ENCODE measurements at regions not wholly inside any gene's neighbourhood (a gene's known extent, or its start where the extent isn't known, plus 50 kb on each side); places are given as distances from the start of the nearest gene placed in this dataset.

- Histone ChIP-seq H3K36me3 (ENCODE audit: control insufficient read depth in 1 of 2, insufficient read depth in 2 of 2, low read length in 2 of 2) (no peaks in the 10 kb centered on the region), H3K27ac (ENCODE audit: low read depth, low read length) (no peak overlapping the region), H3K4me1 (ENCODE audit: control insufficient read depth in 1 of 2, insufficient read depth in 2 of 2, low read length in 2 of 2) (no peaks in the 10 kb centered on the region), H3K4me3 (ENCODE audit: low read depth in 1 of 2, low read length in 2 of 2) (no peak overlapping the region), H3K9me3 (ENCODE audit: control insufficient read depth in 1 of 2, low read length in 2 of 2) (no peaks in the 10 kb centered on the region), H3K9ac (ENCODE audit: low read depth in 1 of 2, low read length in 2 of 2) (no peak overlapping the region), H3K27me3 (ENCODE audit: control insufficient read depth in 1 of 2, insufficient read depth in 2 of 2, low read length in 2 of 2) (no peaks in the 10 kb centered on the region)
Observed at GRCh38 chr21:31543191-31543590, 116.3 kb upstream of the SOD1 start.

- H3K4me3 ChIP-seq (ENCODE audit: low read depth in 1 of 2, low read length in 2 of 2) = no peak overlapping the region
- H3K9ac ChIP-seq (ENCODE audit: low read depth in 1 of 2, low read length in 2 of 2) = no peak overlapping the region
- no peaks in the 10 kb centered on the region for H3K36me3 ChIP-seq (ENCODE audit: control insufficient read depth in 1 of 2, insufficient read depth in 2 of 2, low read length in 2 of 2)
- no peaks in the 10 kb centered on the region for H3K4me1 ChIP-seq (ENCODE audit: control insufficient read depth in 1 of 2, insufficient read depth in 2 of 2, low read length in 2 of 2)
- no peaks in the 10 kb centered on the region for H3K27me3 ChIP-seq (ENCODE audit: control insufficient read depth in 1 of 2, insufficient read depth in 2 of 2, low read length in 2 of 2)
- no peaks in the 10 kb centered on the region for H3K9me3 ChIP-seq (ENCODE audit: control insufficient read depth in 1 of 2, low read length in 2 of 2)
- H3K27ac ChIP-seq (ENCODE audit: low read depth, low read length) = no peak overlapping the region
Observed at GRCh38 chr21:31538816-31539215, 120.7 kb upstream of the SOD1 start.

GRCh38 chr21:31537872-31538576 is 121.5 kb upstream of the SOD1 start:
- Histone ChIP-seq H3K27ac (ENCODE audit: low read depth, low read length) (no peak overlapping the region), H3K36me3 (ENCODE audit: control insufficient read depth in 1 of 2, insufficient read depth in 2 of 2, low read length in 2 of 2) (no peaks in the 10 kb centered on the region), H3K4me3 (ENCODE audit: low read depth in 1 of 2, low read length in 2 of 2) (no peak overlapping the region), H3K27me3 (ENCODE audit: control insufficient read depth in 1 of 2, insufficient read depth in 2 of 2, low read length in 2 of 2) (no peaks in the 10 kb centered on the region), H3K4me1 (ENCODE audit: control insufficient read depth in 1 of 2, insufficient read depth in 2 of 2, low read length in 2 of 2) (no peaks in the 10 kb centered on the region), H3K9ac (ENCODE audit: low read depth in 1 of 2, low read length in 2 of 2) (no peak overlapping the region), H3K9me3 (ENCODE audit: control insufficient read depth in 1 of 2, low read length in 2 of 2) (no peaks in the 10 kb centered on the region)

- Histone ChIP-seq H3K27ac (ENCODE audit: low read depth, low read length) (no peak overlapping the region), H3K27me3 (ENCODE audit: control insufficient read depth in 1 of 2, insufficient read depth in 2 of 2, low read length in 2 of 2) (no peaks in the 10 kb centered on the region), H3K4me3 (ENCODE audit: low read depth in 1 of 2, low read length in 2 of 2) (no peak overlapping the region), H3K9ac (ENCODE audit: low read depth in 1 of 2, low read length in 2 of 2) (no peak overlapping the region), H3K9me3 (ENCODE audit: control insufficient read depth in 1 of 2, low read length in 2 of 2) (no peaks in the 10 kb centered on the region), H3K4me1 (ENCODE audit: control insufficient read depth in 1 of 2, insufficient read depth in 2 of 2, low read length in 2 of 2) (no peaks in the 10 kb centered on the region), H3K36me3 (ENCODE audit: control insufficient read depth in 1 of 2, insufficient read depth in 2 of 2, low read length in 2 of 2) (no peaks in the 10 kb centered on the region)
Observed at GRCh38 chr21:31536138-31536537, 123.4 kb upstream of the SOD1 start.

GRCh38 chr21:31531967-31532366 is 127.5 kb upstream of the SOD1 start:
- Histone ChIP-seq H3K27ac (ENCODE audit: low read depth, low read length) (no peak overlapping the region), H3K9me3 (ENCODE audit: control insufficient read depth in 1 of 2, low read length in 2 of 2) (no peaks in the 10 kb centered on the region), H3K4me3 (ENCODE audit: low read depth in 1 of 2, low read length in 2 of 2) (no peak overlapping the region), H3K4me1 (ENCODE audit: control insufficient read depth in 1 of 2, insufficient read depth in 2 of 2, low read length in 2 of 2) (no peaks in the 10 kb centered on the region), H3K27me3 (ENCODE audit: control insufficient read depth in 1 of 2, insufficient read depth in 2 of 2, low read length in 2 of 2) (no peaks in the 10 kb centered on the region), H3K36me3 (ENCODE audit: control insufficient read depth in 1 of 2, insufficient read depth in 2 of 2, low read length in 2 of 2) (no peaks in the 10 kb centered on the region), H3K9ac (ENCODE audit: low read depth in 1 of 2, low read length in 2 of 2) (no peak overlapping the region)

GRCh38 chr21:31530897-31531705 is 128.4 kb upstream of the SOD1 start:
- Histone ChIP-seq H3K9ac (ENCODE audit: low read depth in 1 of 2, low read length in 2 of 2) (no peak overlapping the region), H3K9me3 (ENCODE audit: control insufficient read depth in 1 of 2, low read length in 2 of 2) (no peaks in the 10 kb centered on the region), H3K36me3 (ENCODE audit: control insufficient read depth in 1 of 2, insufficient read depth in 2 of 2, low read length in 2 of 2) (no peaks in the 10 kb centered on the region), H3K27me3 (ENCODE audit: control insufficient read depth in 1 of 2, insufficient read depth in 2 of 2, low read length in 2 of 2) (no peaks in the 10 kb centered on the region), H3K27ac (ENCODE audit: low read depth, low read length) (no peak overlapping the region), H3K4me1 (ENCODE audit: control insufficient read depth in 1 of 2, insufficient read depth in 2 of 2, low read length in 2 of 2) (no peaks in the 10 kb centered on the region), H3K4me3 (ENCODE audit: low read depth in 1 of 2, low read length in 2 of 2) (no peak overlapping the region)

GRCh38 chr21:31530364-31530763 is 129.1 kb upstream of the SOD1 start:
- Histone ChIP-seq H3K27me3 (ENCODE audit: control insufficient read depth in 1 of 2, insufficient read depth in 2 of 2, low read length in 2 of 2) (no peaks in the 10 kb centered on the region), H3K4me3 (ENCODE audit: low read depth in 1 of 2, low read length in 2 of 2) (no peak overlapping the region), H3K27ac (ENCODE audit: low read depth, low read length) (no peak overlapping the region), H3K4me1 (ENCODE audit: control insufficient read depth in 1 of 2, insufficient read depth in 2 of 2, low read length in 2 of 2) (no peaks in the 10 kb centered on the region), H3K36me3 (ENCODE audit: control insufficient read depth in 1 of 2, insufficient read depth in 2 of 2, low read length in 2 of 2) (no peaks in the 10 kb centered on the region), H3K9me3 (ENCODE audit: control insufficient read depth in 1 of 2, low read length in 2 of 2) (no peaks in the 10 kb centered on the region), H3K9ac (ENCODE audit: low read depth in 1 of 2, low read length in 2 of 2) (no peak overlapping the region)

- no peak overlapping the region for H3K27ac ChIP-seq (ENCODE audit: low read depth, low read length)
- no peaks in the 10 kb centered on the region for H3K27me3 ChIP-seq (ENCODE audit: control insufficient read depth in 1 of 2, insufficient read depth in 2 of 2, low read length in 2 of 2)
- no peaks in the 10 kb centered on the region for H3K36me3 ChIP-seq (ENCODE audit: control insufficient read depth in 1 of 2, insufficient read depth in 2 of 2, low read length in 2 of 2)
- no peaks in the 10 kb centered on the region for H3K9me3 ChIP-seq (ENCODE audit: control insufficient read depth in 1 of 2, low read length in 2 of 2)
- H3K9ac ChIP-seq (ENCODE audit: low read depth in 1 of 2, low read length in 2 of 2) = no peak overlapping the region
- no peaks in the 10 kb centered on the region for H3K4me1 ChIP-seq (ENCODE audit: control insufficient read depth in 1 of 2, insufficient read depth in 2 of 2, low read length in 2 of 2)
- no peak overlapping the region for H3K4me3 ChIP-seq (ENCODE audit: low read depth in 1 of 2, low read length in 2 of 2)
Observed at GRCh38 chr21:31529406-31529805, 130.1 kb upstream of the SOD1 start.

GRCh38 chr21:31526040-31526439 is 133.5 kb upstream of the SOD1 start:
- no peaks in the 10 kb centered on the region for H3K4me1 ChIP-seq (ENCODE audit: control insufficient read depth in 1 of 2, insufficient read depth in 2 of 2, low read length in 2 of 2)
- H3K9me3 ChIP-seq (ENCODE audit: control insufficient read depth in 1 of 2, low read length in 2 of 2) = no peaks in the 10 kb centered on the region
- no peaks in the 10 kb centered on the region for H3K36me3 ChIP-seq (ENCODE audit: control insufficient read depth in 1 of 2, insufficient read depth in 2 of 2, low read length in 2 of 2)
- H3K27me3 ChIP-seq (ENCODE audit: control insufficient read depth in 1 of 2, insufficient read depth in 2 of 2, low read length in 2 of 2) = no peaks in the 10 kb centered on the region
- H3K27ac ChIP-seq (ENCODE audit: low read depth, low read length) = no peak overlapping the region
- H3K4me3 ChIP-seq (ENCODE audit: low read depth in 1 of 2, low read length in 2 of 2) = no peak overlapping the region
- no peak overlapping the region for H3K9ac ChIP-seq (ENCODE audit: low read depth in 1 of 2, low read length in 2 of 2)

- H3K4me1 ChIP-seq (ENCODE audit: control insufficient read depth in 1 of 2, insufficient read depth in 2 of 2, low read length in 2 of 2) = no peaks in the 10 kb centered on the region
- H3K36me3 ChIP-seq (ENCODE audit: control insufficient read depth in 1 of 2, insufficient read depth in 2 of 2, low read length in 2 of 2) = no peaks in the 10 kb centered on the region
- H3K27ac ChIP-seq (ENCODE audit: low read depth, low read length) = no peak overlapping the region
- no peak overlapping the region for H3K9ac ChIP-seq (ENCODE audit: low read depth in 1 of 2, low read length in 2 of 2)
- H3K27me3 ChIP-seq (ENCODE audit: control insufficient read depth in 1 of 2, insufficient read depth in 2 of 2, low read length in 2 of 2) = no peaks in the 10 kb centered on the region
- H3K9me3 ChIP-seq (ENCODE audit: control insufficient read depth in 1 of 2, low read length in 2 of 2) = no peaks in the 10 kb centered on the region
- no peak overlapping the region for H3K4me3 ChIP-seq (ENCODE audit: low read depth in 1 of 2, low read length in 2 of 2)
Observed at GRCh38 chr21:31524140-31524539, 135.4 kb upstream of the SOD1 start.

Measured in duodenal mucosa (tissue), 2 donors.